COLO668 (cell line): ENCODE measurements at regions not wholly inside any gene's neighbourhood (a gene's known extent, or its start where the extent isn't known, plus 50 kb on each side); places are given as distances from the start of the nearest gene placed in this dataset.
"Not testable (repeated sequence)": the region's sequence is repeated elsewhere in the genome, so short reads cannot be mapped to it uniquely, and the experiment has no call there.

Experiments used
- DNase-seq: peaks from one replicate; lab custom pipeline; 2025; ENCODE audit not compliant: unreplicated experiment; lab: John Stamatoyannopoulos, UW

DNA sequence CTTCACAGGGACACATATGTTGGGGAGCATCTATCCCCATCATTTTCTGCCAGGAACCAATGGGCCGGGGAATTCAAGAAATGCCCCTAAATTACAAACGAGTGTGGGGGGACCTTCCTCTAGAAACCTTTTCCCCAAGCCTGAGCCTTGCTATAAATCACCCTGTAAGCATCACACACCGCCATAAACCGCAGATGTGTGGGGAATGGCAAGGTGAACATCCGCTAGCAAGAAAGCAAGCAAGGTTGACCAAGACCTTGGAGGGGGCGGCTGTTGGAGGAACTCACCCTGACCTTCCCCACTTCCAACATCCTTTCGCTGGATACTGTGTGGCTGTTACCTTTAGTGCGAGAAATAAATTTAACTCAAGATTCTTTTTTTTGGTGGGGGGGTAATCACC, 693.3 kb upstream of the TBX3 start:
- no peak for DNase-seq

DNA sequence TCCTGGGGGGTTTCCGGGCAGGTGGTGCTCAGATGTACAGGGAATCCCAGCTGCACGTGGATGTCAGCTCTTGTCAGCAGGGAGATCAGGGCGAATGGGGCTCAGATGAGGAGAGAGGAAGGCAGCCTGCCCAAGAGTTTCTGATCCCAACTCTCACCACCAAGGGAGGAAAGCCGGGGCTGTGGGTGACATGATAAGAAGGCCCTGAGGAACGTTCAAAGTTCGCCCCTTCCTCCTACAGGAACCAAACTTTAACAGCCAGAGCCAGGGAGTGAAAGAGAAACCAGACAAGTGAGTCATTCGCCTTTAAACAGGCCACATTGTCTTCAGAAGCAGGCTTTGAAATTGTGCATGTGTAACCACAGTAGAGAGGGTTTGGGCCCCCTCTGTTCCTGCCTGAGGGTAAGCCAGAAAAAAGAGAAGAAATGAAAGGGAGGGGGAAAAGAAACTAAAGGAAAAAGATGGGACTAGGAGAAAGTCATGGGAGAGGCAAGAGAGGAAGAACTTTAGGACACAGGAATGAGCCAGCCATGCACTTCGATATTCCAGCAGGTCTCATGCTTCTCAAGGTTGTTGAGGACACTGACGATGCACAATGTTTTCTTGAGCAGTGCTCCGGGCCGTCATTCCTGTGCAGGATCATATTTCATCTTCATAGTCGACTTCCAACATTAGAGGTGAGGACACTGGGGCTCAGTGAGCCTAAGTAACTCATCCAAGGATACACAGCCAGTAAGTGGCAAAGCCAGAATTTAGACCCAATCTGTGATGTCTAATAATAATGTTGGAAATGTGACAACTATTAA, 691.4 kb upstream of the TBX3 start:
- DNase-seq = no peak

DNA sequence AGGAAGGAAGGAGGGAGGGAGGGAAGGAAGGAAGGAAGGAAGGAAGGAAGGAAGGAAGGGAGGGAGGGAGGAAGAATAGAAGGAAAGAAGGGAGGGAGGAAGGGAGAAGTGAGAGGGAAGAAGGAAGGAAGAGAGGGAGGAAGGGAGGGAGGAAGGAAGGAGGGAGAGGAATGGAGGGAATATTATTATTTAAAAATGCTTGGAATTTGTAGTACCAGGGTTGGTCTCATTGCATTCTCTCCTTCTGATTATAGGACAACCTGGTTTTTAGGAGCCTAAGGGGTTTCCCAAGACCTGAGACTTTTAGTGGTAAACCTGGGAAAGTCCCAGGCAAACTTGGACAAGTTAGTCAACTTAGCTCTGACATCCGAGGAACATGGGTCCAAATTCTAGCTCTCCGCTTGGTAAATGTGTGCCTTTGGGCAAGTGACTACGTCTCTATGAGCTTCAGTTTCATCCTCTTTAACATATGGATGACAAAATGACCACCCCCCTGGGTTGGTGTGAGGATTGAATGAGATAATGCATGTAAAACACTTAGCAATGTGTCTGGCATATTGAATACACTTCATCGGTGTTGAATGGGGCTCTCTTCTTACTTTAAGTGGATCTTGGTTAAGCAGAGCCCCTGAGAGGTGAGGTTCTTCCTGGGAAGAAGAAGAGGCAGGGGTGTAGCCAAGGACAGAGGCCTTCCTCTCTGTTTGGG, 690.7 kb upstream of the TBX3 start:
- DNase-seq = no peak

DNA sequence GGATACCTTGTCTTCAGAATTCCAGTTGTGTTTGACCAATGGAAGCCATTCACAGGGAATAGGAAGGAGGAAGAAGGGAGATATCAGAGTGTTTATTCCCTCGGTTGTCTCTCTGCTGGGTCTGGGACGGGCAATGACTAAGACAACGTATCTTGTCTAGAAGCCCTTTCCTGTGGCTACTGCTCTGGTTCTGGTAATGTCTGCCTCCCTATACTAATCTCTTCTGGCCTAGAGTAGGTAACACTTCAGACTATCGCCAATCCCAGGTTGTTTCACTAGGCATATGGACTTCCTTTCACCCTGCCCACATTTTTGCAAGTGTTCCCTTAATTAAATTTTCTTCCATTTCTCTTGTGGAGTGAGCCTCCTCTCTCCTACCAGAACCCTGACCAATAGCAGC, 687.7 kb upstream of the TBX3 start:
- no peak for DNase-seq

DNA sequence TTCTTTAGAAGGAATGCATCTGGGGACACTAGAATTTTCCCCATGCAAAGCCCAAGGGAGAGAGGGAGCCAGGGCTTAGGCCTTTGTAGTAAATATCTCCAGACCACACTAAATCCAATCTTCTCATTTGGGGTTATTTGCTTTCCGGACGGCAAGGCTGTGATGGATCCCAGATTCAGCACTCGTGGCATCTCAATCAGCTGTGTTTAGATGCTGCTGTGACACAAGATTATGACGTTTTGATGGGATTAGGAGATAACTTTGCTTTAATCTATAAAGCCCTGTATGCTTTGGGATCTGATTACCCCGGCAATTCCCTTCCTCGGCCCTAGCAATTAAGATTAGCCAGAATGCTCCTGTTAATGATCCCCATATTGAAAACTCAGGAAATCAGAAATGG, 686.7 kb upstream of the TBX3 start:
- no peak for DNase-seq

DNA sequence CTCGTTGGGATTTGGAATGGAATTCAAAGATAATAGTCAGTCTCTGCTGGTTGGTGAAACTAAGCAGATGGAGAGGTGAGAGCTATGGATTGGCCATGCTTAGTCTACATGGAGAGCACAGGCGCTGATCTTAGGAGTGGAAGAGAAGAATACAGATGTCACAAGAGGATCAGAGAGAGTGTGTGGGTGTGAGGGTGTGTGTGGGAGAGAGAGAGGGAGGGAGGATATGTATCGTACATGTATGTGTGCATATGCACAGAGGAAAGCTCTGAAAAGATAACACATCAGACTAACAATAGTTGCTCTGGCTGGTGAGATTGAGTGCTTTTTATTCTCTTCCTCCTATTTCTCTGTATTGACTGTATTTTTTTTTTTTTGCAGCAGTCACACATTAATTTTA, 686.2 kb upstream of the TBX3 start:
- no peak for DNase-seq

DNA sequence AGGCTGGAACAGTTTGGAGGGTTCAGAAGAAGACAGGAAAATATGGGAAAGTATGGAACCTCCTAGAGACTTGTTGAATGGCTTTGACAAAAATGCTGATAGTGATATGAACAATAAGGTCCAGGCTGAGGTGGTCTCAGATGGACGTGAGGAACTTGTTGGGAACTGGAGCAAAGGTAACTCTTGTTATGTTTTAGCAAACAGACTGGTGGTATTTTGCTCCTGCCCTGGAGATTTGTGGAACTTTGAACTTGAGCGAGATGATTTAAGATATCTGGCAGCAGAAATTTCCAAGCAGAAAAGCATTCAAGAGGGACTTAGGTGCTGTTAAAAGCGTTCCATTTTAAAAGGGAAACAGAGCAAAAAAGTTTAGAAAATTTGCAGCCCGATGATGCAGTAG, 682.3 kb upstream of the TBX3 start:
- DNase-seq = not testable (repeated sequence)

DNA sequence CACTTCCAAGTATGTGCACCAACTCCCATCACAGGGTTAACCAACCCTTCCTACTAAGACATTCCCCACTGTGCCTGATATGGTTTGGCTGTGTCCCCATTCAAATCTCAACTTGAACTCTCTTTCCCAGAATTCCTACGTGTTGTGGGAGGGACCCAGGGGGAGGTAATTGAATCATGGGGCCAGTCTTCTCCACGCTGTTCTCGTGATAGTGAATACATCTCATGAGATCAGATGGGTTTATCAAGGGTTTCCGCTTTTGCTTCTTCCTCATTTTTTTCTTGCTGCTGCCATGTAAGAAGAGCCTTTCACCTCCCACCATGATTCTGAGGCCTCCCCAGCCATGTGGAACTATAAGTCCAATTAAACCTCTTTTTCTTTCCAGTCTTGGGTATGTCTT, 681.8 kb upstream of the TBX3 start:
- not testable (repeated sequence) for DNase-seq

DNA sequence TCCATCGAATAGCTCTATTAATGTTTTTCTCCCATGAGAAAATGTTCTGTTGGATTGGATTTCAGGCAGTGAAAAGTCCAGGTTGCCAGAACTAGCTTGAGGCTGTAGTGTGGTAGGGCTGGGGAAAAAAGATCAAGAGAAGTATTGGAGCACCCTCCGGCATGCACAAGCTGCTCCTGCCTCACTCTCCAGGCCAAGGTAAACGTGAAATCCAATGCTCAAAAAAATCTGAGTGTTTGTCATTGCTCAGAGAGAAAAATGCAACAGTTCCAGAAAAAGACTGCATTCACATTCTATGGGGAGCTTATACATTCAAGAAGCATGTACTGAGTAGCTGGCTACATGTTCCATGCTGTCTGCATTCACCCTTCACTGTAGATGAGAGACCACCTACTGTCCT, 680.9 kb upstream of the TBX3 start:
- DNase-seq = no peak

DNA sequence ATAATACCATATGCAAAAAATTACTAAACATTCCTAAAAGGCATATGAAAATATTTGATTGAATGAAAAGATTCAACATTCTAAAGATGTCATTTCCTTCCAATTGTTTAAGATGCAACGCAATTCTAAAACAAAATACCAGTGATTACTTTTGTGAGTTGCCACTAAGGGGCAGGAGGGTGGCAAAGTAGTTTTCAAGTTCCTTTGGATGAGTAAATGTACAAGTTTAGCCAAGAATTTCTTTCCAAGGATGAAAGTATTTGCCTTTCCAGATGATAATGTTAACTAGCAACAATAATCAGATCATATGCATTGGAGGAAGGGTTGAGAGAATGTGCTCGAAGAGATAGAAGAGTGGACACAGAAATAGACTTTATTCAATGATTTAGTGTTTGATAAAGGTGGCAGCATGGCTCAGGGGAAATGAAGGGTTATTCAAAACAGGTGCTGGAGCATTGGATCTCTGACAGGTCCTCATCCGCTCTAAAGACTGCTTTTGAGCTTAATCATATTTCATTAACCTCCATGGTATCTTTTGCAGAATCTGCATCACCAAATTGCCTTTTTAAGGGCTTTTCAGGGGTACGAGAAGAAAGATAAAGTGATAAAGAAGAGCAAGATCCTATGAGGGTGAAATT, 678.5 kb upstream of the TBX3 start:
- no peak for DNase-seq

DNA sequence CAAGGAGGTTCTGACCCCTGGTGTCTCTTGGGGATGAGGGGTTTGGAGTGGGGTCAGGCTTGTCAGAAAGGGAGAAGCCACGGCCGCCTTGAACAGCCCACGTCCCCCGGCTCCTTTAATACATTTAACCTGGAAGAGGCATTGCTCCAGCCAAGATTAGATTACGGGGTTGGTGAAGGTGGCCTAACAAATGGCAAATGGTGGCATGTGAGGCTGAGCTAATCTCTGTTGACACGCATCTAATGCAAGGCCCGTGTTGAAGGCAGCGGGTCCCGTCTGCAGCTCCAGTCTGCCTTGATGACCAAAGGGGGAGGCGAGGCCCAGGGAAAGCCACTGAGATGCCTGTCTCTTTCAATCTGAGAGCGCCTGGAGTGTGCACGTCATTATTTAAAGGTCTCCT, 673.7 kb upstream of the TBX3 start:
- DNase-seq = no peak

DNA sequence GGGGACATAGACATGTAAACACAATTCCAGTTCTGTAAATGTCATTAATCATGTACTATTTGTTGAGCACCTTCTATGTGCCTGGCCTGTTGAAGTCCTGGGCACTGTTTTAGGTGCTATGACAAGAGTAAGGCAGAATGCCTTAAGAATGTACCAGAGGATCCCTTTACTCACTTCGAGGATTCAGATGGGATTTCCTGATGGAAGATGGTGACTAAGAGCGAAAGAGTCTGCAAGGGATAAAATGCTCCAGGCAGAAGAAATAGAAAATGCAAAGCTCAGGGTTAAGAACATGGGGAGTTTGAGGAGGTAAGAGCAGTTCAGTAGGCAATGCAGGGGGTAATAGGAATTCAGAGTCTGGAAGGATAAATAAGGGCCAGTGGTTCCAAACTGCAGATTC, 671.3 kb upstream of the TBX3 start:
- no peak for DNase-seq

DNA sequence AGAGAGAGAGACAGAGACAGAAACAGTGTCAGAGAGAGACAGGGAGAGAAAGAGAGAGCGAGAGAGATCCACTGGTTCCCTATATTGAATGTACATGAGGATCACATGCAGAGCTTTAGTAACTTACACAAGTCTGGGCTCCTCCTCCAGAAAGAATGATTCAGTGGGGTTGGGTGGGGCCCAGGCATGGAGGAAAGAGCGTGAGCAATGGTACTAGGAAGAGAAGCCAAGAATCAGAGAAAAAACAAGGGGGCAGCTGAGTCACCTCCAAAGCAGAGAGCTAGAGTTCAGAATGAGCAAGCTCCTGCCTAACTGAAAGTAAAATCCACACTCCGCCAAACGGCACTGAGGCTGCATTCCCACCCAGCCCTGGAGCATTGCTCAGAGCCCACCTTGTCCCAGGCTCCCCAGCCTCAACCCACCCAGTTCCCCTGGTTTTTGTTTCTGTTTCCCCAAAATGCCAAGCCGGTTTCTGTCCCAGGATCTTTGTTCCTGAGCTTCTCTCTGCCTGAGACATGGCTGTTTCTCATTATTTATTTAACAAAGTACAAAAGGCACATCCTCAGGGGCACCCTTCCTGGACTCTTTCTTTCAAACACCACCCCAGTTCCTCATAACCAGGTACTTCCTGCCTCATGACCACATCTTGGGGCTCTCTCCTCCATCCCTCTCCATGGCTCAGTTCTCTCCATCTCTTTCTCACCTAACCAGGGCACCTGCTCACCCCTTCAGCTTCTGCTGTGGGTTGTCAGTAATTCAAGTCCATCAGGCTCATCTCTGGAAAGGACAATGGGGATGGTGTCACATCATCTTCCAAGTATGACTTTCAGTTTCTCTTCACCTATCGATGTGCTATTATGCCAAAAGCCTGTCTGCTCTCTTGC, 670.3 kb upstream of the TBX3 start:
- no peak for DNase-seq

DNA sequence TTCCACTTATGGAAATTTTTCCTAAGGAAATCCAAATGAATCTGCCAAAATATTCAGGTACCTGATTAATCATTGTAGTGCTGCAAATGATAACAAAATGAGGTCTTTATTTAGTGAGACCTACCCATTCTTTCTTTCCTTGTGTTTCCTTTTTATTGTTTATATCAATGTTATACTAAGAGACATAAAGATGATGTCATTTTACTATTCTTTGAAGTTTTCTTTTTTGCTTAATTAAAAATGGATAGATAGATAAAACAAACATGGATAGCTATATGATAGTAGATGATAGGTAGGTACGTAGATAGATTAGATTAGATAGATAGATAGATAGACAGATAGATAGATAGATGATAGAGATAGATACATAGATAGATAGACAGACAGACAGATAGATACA, 669.5 kb upstream of the TBX3 start:
- no peak for DNase-seq

DNA sequence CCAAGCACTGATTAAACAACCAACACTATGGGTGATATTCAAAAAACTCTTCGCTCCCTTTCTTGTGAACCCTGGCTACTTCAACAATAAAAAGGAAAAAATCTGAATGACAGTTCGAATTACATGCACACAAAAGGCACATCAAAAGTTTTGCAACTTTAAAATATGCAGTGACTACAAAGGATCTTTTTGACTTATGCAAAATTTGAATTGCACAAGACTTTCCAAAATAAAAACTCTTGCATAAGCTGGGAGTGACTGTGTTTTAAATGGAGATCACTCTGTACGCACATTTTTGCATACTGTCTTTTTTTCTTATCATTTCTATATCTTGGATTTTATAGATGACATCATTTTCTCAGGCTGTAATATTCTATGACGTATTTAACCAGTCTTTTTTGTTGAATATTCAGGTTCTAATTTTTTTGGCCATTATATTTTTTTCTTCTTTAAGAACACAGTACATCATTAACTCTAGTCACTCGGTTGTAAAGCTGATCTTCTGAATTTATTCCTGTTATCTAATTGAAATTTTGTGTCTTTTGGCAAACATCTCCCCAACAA, 667.6 kb upstream of the TBX3 start:
- DNase-seq = no peak

DNA sequence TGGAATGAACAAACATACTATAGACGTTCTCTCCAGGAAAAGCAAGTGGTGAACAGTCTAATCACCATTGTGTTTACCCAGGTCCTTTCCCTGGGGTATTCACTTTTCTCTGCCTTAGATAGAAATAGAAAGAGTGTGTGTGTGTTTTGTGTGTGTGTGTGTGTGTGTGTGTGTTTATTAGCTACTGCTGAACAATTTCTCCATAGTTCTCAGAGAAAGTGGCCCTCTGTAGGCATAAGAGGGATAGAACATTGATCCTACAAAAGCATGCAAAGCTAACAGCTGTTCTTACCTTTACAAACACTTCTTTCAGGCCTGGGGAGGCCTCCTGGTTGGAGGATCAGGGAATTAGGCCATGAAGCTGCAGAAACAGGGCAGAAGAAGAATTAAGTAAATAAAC, 665.7 kb upstream of the TBX3 start:
- no peak for DNase-seq

DNA sequence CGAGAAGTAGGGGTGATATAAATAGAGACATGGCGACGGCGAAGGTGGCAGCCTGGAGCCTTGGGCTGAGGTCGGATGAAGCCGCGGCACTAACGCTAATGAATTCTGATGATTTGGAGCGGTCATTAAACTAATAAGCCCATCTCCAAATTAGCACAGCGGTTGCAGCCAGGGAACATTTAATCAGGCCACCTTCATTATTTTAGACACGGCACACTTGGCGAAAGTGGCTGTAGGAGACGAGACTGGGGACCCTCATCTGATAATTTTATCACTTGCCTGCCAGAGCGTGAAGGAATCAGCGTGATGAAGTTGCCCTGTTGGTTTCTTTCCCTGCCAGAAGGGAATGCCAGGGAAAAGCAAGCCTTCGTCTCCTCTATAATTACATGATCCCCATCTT, 664.3 kb upstream of the TBX3 start:
- no peak for DNase-seq

DNA sequence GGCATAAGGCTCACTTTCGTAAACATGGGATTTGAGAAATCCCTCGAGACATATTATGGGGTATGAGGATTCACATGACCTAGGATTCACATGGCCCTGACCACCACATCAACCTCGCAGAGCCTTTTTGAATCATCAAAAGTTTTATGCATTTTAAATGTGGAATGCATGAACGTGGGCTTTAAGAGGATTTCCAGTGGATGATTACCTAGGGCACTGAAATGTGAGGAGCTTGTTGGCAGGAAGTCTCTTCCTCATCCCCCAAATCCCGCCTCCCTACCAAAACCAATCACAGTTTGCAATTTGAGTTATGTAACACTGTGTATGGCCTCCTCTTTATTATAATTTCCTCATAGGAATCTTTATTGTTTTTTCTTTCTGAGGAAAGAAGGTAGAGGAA, 659.6 kb upstream of the TBX3 start:
- no peak for DNase-seq

DNA sequence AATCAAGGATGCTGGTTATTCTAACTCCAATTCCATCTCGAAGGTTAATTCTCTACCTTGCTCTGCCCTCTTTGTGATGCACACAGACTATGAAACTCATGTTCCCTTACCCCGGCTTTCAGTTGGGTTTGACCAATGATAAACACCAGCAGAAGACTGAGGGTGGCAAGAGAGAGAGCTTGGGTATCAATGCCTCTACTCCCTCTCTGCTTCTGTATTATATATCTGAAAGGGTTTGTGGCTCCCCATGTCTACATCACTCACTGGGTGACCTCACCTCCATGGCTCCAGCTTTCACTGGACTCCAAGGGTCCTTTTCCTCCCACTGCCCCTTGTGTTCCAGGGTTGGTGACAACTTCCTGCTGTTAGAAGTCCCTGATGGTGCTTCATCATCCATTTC, 659.0 kb upstream of the TBX3 start:
- no peak for DNase-seq

DNA sequence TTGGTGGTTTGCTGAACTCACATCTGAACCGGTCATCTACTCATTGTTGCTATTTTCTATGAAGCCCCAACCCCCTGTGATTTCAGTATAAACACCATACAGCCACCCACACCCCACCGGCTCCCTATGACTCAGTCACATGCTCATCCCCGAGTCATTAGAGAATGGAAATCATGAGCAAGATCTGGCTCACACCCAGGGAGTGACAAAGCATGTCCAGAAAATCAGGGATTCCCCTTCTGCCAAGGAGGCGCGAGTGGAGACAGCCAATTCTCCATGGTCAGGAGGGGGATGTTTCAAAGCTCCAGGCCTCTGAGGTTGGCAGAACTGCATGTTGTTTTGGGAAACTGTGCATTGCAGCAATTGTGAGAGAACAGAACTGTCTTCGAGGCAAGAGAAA, 657.5 kb upstream of the TBX3 start:
- no peak for DNase-seq
